UCSD-AML1 (cell line): ENCODE measurements at regions not wholly inside any gene's neighbourhood (a gene's known extent, or its start where the extent isn't known, plus 50 kb on each side); places are given as distances from the start of the nearest gene placed in this dataset.

Experiments used
- DNase-seq: peaks from one replicate; lab custom pipeline; 2025; ENCODE audit not compliant: unreplicated experiment; lab: John Stamatoyannopoulos, UW

- no peak for DNase-seq
These were observed 297.4 kb upstream of the HSF2 start for GRCh38 chr6:122102026-122102425.

GRCh38 chr6:122107256-122107852, 292.1 kb upstream of the HSF2 start:
- DNase-seq, result no peak

DNA sequence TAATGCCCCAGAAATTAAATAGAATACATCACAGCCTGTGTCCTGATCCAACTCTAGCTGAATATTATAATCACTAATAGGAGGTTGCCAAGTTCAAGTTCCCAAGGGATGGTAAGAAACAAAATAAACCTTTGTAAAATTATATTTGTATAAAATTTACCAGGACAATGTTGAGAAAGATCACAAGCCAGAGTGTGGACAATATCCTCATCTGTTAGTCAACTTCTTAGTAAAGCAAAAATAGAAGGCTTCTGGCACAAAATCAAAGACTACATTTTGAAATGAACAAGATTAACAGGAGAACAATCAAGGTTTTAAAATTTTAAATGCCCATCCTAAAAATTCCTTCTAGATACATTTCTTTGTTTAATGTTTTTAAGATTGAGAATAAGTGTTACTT, 290.4 kb upstream of the HSF2 start:
- no peak for DNase-seq

- no peak for DNase-seq
These were observed 284.7 kb upstream of the HSF2 start for GRCh38 chr6:122114717-122115116.

- DNase-seq, result no peak
These were observed 283.2 kb upstream of the HSF2 start for GRCh38 chr6:122116119-122116834.

GRCh38 chr6:122116835-122117627, 282.4 kb upstream of the HSF2 start:
- no peak for DNase-seq

- DNase-seq, result no peak
These were observed 280.4 kb upstream of the HSF2 start for GRCh38 chr6:122118945-122119506.

GRCh38 chr6:122122202-122122601, 277.2 kb upstream of the HSF2 start:
- DNase-seq, result no peak

GRCh38 chr6:122122686-122123085, 276.8 kb upstream of the HSF2 start:
- no peak for DNase-seq

DNA sequence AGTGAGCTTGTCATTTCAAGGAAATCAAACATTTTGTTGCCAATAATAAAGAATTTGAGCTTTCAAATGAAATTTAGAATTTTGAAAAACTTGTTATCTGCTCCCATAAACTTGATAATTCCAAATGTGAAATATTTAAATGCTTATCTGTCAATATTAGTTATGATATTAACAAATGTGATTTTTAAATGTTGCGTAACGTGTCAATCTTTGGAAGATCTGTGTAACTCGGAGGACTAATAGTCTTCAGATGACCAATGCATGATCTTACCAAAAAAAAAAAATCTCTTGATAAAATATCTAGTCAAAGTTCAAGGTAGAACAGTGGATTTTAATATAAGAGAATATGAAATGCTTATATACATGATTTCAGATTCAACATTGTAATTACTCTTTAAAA, 274.5 kb upstream of the HSF2 start:
- no peak for DNase-seq

DNA sequence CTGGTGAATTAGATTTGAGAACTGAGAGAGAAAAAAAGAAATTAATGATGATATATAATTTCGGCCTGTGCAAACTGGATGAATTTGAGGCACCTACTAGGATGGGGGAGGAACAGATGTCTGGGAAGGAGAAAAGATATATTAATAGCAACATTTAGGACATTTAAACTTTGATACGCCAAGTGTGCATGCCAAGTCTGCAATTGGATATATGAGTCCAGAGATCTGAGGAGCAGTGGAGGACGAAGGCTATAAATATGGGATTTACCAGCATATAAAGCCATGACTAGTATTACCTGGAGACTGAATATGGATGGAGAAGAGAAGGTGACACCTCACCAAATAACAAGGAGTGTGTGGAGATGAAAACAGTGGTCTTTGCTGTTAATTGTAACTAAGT, 272.6 kb upstream of the HSF2 start:
- DNase-seq, result no peak

DNA sequence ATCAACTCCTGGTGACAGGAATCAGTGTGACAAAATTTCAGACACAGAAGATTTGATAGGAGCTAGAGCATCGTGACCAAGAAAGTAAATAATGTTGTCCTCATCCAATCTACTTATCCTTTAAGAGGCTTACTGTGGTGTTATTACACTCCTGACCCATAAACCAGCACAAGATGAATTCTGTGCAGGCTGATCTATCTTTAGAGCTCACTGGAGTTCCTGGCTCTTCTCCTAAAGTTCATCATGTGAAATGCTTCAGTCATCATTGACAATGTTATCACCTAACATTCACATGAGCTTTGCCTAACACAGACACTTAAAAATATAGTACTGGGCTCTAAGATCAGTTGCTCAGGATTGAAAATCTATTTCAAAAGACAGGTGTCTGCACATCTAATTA, 271.0 kb upstream of the HSF2 start:
- DNase-seq, result no peak

- DNase-seq, result no peak
These were observed 270.0 kb upstream of the HSF2 start for GRCh38 chr6:122129313-122130025.

- no peak for DNase-seq
These were observed 269.5 kb upstream of the HSF2 start for GRCh38 chr6:122130026-122130348.

- DNase-seq, result no peak
These were observed 268.9 kb upstream of the HSF2 start for GRCh38 chr6:122130518-122130917.

DNA sequence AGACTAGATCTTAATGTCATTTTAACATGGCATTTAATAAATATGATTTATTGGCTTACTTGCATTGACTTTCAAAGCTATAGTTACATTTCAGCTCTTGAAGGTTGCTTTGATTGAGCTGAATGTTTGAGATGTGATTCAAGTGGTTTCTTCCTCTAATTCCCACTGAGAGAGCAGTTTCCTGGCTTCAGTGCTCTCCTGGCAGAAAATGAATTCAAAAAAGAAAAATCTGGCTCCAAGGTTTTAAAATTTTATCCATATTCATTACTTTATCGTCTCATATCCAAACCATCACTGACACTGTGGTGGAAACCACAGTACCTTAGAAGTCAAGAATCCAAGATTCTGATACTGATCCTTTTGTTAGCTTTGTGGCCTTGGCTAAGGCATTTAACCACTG, 263.1 kb upstream of the HSF2 start:
- no peak for DNase-seq

GRCh38 chr6:122140031-122140430, 259.4 kb upstream of the HSF2 start:
- DNase-seq, result no peak

GRCh38 chr6:122141246-122141645, 258.2 kb upstream of the HSF2 start:
- no peak for DNase-seq

DNA sequence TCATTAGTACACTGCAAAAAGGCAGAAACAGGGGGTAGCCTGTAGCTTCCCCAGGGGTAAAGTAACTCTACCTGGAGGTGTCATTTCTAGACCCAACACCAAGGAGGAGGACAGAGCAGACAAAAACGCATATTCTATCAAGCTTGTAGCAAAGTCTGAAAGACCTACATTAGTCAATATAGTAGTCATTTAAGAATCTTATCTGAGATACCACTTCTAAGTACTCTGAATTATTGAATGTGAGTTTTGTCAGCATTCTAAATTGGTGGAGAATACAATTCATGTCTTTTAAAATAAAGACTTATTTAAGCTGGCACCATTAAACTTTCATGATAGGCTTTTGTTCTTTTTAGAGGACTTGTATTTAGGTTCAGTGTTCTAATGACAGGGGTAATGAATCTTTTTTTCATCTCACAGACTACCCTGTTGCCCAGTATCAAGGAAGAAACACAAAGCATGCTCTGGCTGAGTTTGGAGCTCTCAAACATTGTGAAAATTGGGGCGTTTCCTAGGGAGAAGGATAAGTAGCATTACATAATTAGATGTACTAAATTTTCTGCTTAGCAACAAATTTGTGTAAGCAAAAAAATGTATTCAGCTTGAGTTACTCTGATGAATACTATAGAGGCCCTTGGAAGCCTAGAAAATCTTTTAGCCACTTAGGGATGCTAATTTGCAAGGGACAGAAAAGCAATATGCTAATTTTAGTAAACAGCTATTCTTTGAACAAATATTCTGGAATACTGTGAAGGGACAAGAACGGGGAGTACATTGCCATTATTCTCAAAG, 255.4 kb upstream of the HSF2 start:
- no peak for DNase-seq

GRCh38 chr6:122145246-122145645, 254.2 kb upstream of the HSF2 start:
- no peak for DNase-seq
